Mesothelial cell of epicardium (in vitro differentiated cells): ENCODE measurements at regions not wholly inside any gene's neighbourhood (a gene's known extent, or its start where the extent isn't known, plus 50 kb on each side); places are given as distances from the start of the nearest gene placed in this dataset.

Experiments used
- DNase-seq, 2 experiments: peaks; one replicate each; pipeline ENCODE4 v3.0.0; 2021; ENCODE audit warnings: low spot score in 2 of 2; ENCODE audit not compliant: unreplicated experiment in 2 of 2
- H3K27ac Mint-ChIP-seq: 2 replicates; pipeline ENCODE4 v1.8.0; 2021; ENCODE audit warnings: mixed read lengths
- H3K27me3 Mint-ChIP-seq: 2 replicates; pipeline ENCODE4 v1.8.0; 2021; ENCODE audit warnings: low read depth, mixed read lengths
- H3K36me3 Mint-ChIP-seq: 2 replicates; pipeline ENCODE4 v1.8.0; 2021; ENCODE audit warnings: mixed read lengths
- H3K4me1 Mint-ChIP-seq: 2 replicates; pipeline ENCODE4 v1.8.0; 2021; ENCODE audit warnings: mixed read lengths
- H3K4me3 Mint-ChIP-seq: 2 replicates; pipeline ENCODE4 v1.8.0; 2021; ENCODE audit warnings: mild to moderate bottlenecking, moderate library complexity, mixed read lengths
- H3K9me3 Mint-ChIP-seq: 2 replicates; pipeline ENCODE4 v1.8.0; 2021; ENCODE audit warnings: mixed read lengths
- CTCF ChIP-seq: fragments of 200-600 bp; sonication (generic); IDR thresholded peaks from one replicate; pipeline ENCODE4 v1.5.0; 2021; ENCODE audit warnings: antibody characterized with exemption; ENCODE audit not compliant: unreplicated experiment

DNA sequence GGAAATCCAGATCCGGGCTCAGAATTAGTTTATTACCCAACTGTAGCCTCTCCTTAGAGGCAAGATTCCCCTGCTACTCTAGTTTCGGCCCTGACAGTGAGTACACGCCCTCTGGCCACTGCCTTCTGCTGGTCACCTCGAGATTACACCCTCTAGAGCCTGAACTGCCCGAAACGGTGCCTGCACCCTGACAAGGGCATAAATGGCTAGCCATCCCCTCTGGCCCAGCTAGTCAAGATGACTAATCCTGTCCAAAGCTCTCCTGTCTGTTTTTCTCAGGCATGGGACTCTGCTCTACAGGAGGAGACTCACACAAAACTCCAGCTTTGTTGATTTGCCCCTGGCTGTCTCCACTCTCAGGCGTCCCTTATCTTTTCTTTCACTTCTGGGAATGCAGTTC, 150.5 kb upstream of the UBE2E2 start:
- Mint-ChIP-seq H3K27me3 (peaks cover 2% of the 10 kb centered on the region), H3K4me3 (no peak overlapping the region), H3K36me3 (no peaks in the 10 kb centered on the region), H3K9me3 (peaks cover 27% of the 10 kb centered on the region), H3K27ac (no peak overlapping the region), H3K4me1 (no peaks in the 10 kb centered on the region)
- TF ChIP-seq CTCF, result no peak
- no peak for DNase-seq

DNA sequence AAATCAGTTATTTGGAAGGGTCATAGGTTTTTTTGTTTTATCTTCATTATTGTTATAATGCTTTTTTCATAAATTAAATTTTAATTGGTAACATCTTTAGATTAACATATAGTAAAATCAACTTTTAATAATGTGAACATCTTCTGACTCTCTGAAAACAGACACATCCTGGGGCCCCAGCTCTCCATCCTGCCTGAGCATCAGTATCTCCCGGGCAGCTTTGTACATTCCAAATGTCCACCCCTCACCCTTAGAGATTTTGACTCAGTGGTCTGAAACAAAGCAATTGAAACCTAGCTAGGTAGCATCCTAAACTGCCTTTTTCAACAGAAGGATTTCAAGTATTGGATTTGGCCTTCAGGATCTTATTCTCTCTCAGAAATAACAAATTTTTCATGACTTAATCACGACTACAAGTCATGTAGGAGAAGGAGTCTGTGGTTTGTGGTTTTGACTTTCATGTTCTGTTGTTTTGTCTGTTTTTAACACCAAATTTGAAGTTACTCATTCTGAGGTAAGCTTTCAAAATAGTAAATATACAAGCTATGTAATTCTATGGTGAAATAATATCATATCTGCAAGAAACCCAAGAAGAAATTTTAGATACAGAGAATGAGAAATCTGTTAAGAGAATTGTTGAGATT, 147.3 kb upstream of the UBE2E2 start:
- H3K9me3 Mint-ChIP-seq, result peaks cover 28% of the 10 kb centered on the region

DNA sequence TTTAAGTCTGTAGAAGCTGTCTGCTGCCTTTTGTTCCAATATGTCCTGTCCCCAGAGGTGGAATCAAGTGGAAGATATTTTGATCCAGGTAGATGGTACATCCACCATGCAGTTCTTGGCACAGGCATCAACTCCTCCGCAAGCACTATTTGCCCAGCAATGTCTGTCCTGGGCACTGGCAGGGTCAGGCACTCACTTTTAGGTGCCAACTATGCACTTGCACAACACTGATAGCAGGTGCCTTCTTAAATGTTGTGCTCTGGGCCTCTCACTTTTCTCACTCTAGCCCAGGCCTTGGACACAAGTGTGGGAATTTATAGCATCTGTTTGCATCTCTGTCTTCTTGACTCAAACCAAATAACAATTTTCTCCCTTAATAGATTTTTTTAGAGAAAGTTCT, 140.5 kb upstream of the UBE2E2 start:
- Mint-ChIP-seq H3K36me3 (no peaks in the 10 kb centered on the region), H3K4me3 (no peak overlapping the region), H3K27ac (no peak overlapping the region), H3K4me1 (no peaks in the 10 kb centered on the region), H3K9me3 (peaks cover 33% of the 10 kb centered on the region), H3K27me3 (peaks cover under 1% of the 10 kb centered on the region)
- no peak for TF ChIP-seq CTCF
- no peak for DNase-seq

More for the DNA sequence above, 147.3 kb upstream of the UBE2E2 start:
- H3K27ac Mint-ChIP-seq, result no peak overlapping the region
- H3K27me3 Mint-ChIP-seq, result peaks cover 2% of the 10 kb centered on the region
- DNase-seq, result no peak
- no peak for TF ChIP-seq CTCF
- no peak overlapping the region for H3K4me3 Mint-ChIP-seq
- no peaks in the 10 kb centered on the region for H3K36me3 Mint-ChIP-seq
- H3K4me1 Mint-ChIP-seq, result no peaks in the 10 kb centered on the region

DNA sequence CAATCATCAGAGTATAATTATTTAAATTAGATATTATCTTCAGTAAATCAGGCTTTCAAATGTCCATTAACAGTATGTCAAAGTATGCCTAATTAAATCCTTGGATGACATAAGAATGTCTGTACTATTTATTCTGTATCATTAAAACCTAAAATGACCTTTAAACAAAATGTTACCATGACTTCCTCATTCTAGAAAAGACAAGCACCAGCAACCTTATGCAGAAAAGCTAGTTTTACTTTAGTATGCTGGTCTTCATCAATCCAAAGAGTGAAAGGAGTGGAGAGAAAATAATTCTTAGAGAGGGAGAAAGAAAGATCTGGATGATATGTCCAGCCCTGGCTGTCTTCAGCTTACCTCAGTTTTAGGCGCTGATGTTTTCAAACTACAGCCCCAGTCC, 140.1 kb upstream of the UBE2E2 start:
- no peak overlapping the region for H3K27ac Mint-ChIP-seq
- no peaks in the 10 kb centered on the region for H3K36me3 Mint-ChIP-seq
- peaks cover 29% of the 10 kb centered on the region for H3K9me3 Mint-ChIP-seq
- H3K27me3 Mint-ChIP-seq, result no peaks in the 10 kb centered on the region
- H3K4me3 Mint-ChIP-seq, result no peak overlapping the region
- no peaks in the 10 kb centered on the region for H3K4me1 Mint-ChIP-seq
- DNase-seq, result no peak
- TF ChIP-seq CTCF, result no peak

DNA sequence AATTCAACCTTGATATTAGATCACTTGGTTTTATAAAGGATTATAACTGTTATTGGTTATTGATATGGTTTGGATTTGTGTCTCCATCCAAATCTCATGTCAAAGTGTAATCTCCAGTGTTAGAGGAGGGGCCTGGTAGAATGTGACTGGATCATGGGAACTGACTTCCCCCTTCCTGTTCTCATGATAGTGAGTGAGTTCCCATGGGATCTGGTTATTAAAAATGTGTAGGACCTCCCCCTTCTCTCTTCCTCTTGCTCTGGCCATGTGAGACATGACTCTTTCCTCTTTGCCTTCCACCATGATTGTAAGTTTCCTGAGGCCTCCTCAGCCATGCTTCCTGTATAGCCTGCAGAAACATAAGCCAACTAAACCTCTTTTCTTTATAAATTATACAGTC, 136.0 kb upstream of the UBE2E2 start:
- no peak for DNase-seq
- H3K27ac Mint-ChIP-seq, result no peak overlapping the region
- H3K4me1 Mint-ChIP-seq, result no peaks in the 10 kb centered on the region
- H3K4me3 Mint-ChIP-seq, result no peak overlapping the region
- H3K9me3 Mint-ChIP-seq, result no peaks in the 10 kb centered on the region
- TF ChIP-seq CTCF, result no peak
- no peaks in the 10 kb centered on the region for H3K27me3 Mint-ChIP-seq
- H3K36me3 Mint-ChIP-seq, result no peaks in the 10 kb centered on the region
